LNCAP (cell line): ENCODE measurements at regions not wholly inside any gene's neighbourhood (a gene's known extent, or its start where the extent isn't known, plus 50 kb on each side); places are given as distances from the start of the nearest gene placed in this dataset.

Experiments
- CTCF ChIP-seq: fragments of 450-650 bp; IDR thresholded peaks from 2 replicates; pipeline ENCODE4 v1.5.1; 2017; ENCODE audit warnings: mild to moderate bottlenecking

GRCh38 chr2:103734911-103735310 is 973.1 kb downstream of the TMEM182 start:
- no peak for TF ChIP-seq CTCF

GRCh38 chr2:103738108-103738507 is 976.3 kb downstream of the TMEM182 start:
- no peak for TF ChIP-seq CTCF

DNA sequence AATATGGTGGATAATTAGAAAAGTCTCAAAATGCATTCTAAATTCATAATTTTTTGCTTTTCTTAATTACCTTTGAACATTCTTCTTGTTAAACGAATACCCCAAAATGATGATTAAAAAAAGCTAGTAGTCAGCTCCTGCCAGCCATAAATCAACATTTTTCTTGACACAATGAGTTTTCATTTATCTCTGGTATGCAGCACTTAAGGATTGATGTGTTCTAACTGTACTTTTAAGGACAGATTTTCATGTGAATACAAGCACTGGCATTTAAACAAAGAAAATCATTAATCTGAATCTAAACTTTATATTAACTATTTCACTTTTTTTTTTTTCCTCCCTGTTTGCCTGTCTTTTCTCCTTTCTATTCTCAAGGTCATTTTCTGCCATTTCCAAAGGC is 976.8 kb downstream of the TMEM182 start:
- TF ChIP-seq CTCF, result no peak

DNA sequence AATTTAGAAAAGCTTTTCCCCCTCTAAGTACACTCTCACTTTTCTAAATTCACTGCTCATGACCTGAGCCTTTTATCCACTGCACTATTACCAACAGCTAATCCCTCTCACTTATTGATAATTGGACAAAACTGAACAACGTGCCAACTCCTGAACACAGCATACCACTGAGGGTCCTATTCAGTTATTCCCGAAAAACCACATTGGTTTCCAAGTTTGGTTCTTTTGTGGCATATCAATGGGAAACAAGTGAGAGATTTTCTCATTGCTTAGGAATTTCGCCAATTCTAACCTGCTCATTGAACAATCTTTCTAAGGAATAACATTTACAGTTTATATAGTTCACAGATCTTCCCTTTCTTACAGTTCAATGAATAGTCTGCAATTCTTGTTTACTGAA is 977.4 kb downstream of the TMEM182 start:
- TF ChIP-seq CTCF, result no peak

- TF ChIP-seq CTCF, result no peak
These were observed 978.1 kb downstream of the TMEM182 start for GRCh38 chr2:103739921-103740320.

- TF ChIP-seq CTCF, result no peak
These were observed 978.8 kb downstream of the TMEM182 start for GRCh38 chr2:103740631-103741030.

DNA sequence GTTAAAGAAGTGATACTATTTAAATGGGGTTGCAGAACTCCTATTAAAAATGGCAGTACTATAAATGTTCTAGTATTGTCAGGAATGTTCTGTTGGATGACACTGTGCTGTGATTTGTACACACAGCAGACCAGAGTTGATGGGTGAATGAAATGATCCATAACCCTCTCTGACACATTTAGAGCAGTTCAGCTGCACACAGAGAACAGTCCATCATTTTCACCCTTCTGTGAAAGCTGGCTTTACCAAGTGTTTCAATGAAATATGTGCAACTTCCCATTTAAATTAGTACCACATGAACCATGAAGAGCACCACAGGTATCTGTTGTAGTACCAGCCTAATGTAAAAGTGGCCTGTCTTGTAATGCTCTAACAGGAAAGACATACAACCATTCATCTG is 981.4 kb downstream of the TMEM182 start:
- TF ChIP-seq CTCF, result no peak

DNA sequence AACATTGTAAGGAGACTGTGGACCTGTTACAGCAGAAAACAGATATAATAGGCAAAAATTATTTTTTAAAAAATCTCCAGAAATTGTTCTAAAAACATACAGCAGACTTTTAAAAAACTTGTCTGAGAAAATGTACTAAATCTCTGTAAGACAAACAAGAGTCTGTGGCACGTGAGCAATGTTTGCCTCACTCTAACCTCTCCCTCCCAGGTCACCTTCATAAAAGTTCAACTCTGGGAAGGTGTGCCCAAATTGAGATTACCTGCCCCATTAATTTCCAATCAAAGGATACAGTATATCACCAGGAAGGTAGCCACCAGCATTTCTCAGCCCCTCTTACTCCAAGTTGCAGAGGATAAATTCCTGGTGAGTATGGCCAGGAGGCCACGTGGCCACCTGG is 992.7 kb downstream of the TMEM182 start:
- no peak for TF ChIP-seq CTCF
